ENCODE measurements at regions not wholly inside any gene's neighbourhood (a gene's known extent, or its start where the extent isn't known, plus 50 kb on each side); places are given as distances from the start of the nearest gene placed in this dataset.
"Not testable (repeated sequence)": the region's sequence is repeated elsewhere in the genome, so short reads cannot be mapped to it uniquely, and the experiment has no call there.

GRCh38 chr10:5268743-5269142 is 72.1 kb downstream of the AKR1C4 start:
- no peak for DNase-seq

- DNase-seq, result no peak
These were observed 73.2 kb downstream of the AKR1C4 start for GRCh38 chr10:5269791-5270190.

GRCh38 chr10:5271526-5271925 is 74.9 kb downstream of the AKR1C4 start:
- no peak for DNase-seq

GRCh38 chr10:5272065-5272803 is 75.6 kb downstream of the AKR1C4 start:
- DNase-seq, result peak in 1 of 5 donors; percentile 72

GRCh38 chr10:5274795-5275194 is 78.2 kb downstream of the AKR1C4 start:
- DNase-seq, result no peak

GRCh38 chr10:5281356-5281755 is 83.4 kb upstream of the UCN3 start:
- peak in 1 of 5 donors; percentile 50 for DNase-seq

- no peak for DNase-seq
These were observed 82.6 kb upstream of the UCN3 start for GRCh38 chr10:5282137-5282536.

GRCh38 chr10:5283305-5284158 is 81.2 kb upstream of the UCN3 start:
- peak in 4 of 5 donors; percentile 35 to 82 (median 42) for DNase-seq

- peak in 1 of 5 donors; percentile 90 for DNase-seq
These were observed 80.3 kb upstream of the UCN3 start for GRCh38 chr10:5284311-5285057.

GRCh38 chr10:5285186-5285585 is 79.6 kb upstream of the UCN3 start:
- no peak for DNase-seq

- no peak for DNase-seq
These were observed 76.4 kb upstream of the UCN3 start for GRCh38 chr10:5288359-5288758.

GRCh38 chr10:5289228-5289627 is 75.5 kb upstream of the UCN3 start:
- not testable (repeated sequence) for DNase-seq

GRCh38 chr10:5291501-5292195 is 73.1 kb upstream of the UCN3 start:
- peak in 4 of 5 donors; percentile 54 to 93 (median 56) for DNase-seq

- DNase-seq, result peak in 4 of 5 donors; percentile 25 to 89 (median 42)
These were observed 72.5 kb upstream of the UCN3 start for GRCh38 chr10:5292196-5292735.

- DNase-seq, result peak in 1 of 5 donors; percentile 53
These were observed 71.8 kb upstream of the UCN3 start for GRCh38 chr10:5292970-5293369.

GRCh38 chr10:5293691-5294550 is 70.8 kb upstream of the UCN3 start:
- peak; percentile 34 to 91 (median 58) for DNase-seq

- DNase-seq, result peak in 1 of 5 donors; percentile 94
These were observed 67.3 kb upstream of the UCN3 start for GRCh38 chr10:5297466-5297865.

- DNase-seq, result no peak
These were observed 66.8 kb upstream of the UCN3 start for GRCh38 chr10:5297996-5298395.

GRCh38 chr10:5299950-5300349 is 64.8 kb upstream of the UCN3 start:
- DNase-seq, result no peak

GRCh38 chr10:5303504-5303903 is 61.3 kb upstream of the UCN3 start:
- DNase-seq, result no peak

- no peak for DNase-seq
These were observed 59.4 kb upstream of the UCN3 start for GRCh38 chr10:5305374-5305773.

Measured in T-helper 1 cell (primary cell).